HG03103 (cell line): ENCODE measurements at regions not wholly inside any gene's neighbourhood (a gene's known extent, or its start where the extent isn't known, plus 50 kb on each side); places are given as distances from the start of the nearest gene placed in this dataset.

ENCODE experiments used
- ATAC-seq: cut with Tn5 transposase; IDR thresholded peaks from one replicate; pipeline ENCODE4 v1.9.1; 2021; ENCODE audit warnings: low read depth; ENCODE audit not compliant: unreplicated experiment

- no peak for ATAC-seq
These were observed 790.4 kb downstream of the PLA2G4A start for GRCh38 chr1:187619175-187619574.

DNA sequence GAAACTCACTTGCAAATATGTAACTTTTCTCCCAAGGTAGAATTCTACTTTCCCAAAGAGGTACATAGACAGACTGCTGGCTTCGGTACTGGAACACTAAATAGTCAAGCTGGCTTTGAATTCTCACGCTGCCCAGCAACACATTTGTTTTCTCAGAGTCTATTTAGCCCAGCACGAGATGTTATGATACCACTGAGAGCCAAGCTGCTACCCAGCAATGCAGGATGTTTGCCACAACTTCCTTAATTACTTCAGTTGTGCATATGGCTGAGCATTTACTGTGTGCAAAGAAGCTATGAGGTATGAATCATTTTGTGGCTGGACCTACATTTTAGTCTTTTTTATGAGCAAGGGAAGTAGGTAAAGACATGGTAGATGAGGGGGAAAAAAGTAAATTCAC is 793.2 kb downstream of the PLA2G4A start:
- no peak for ATAC-seq

- ATAC-seq: no peak
These were observed 793.8 kb downstream of the PLA2G4A start for GRCh38 chr1:187622545-187622944.

DNA sequence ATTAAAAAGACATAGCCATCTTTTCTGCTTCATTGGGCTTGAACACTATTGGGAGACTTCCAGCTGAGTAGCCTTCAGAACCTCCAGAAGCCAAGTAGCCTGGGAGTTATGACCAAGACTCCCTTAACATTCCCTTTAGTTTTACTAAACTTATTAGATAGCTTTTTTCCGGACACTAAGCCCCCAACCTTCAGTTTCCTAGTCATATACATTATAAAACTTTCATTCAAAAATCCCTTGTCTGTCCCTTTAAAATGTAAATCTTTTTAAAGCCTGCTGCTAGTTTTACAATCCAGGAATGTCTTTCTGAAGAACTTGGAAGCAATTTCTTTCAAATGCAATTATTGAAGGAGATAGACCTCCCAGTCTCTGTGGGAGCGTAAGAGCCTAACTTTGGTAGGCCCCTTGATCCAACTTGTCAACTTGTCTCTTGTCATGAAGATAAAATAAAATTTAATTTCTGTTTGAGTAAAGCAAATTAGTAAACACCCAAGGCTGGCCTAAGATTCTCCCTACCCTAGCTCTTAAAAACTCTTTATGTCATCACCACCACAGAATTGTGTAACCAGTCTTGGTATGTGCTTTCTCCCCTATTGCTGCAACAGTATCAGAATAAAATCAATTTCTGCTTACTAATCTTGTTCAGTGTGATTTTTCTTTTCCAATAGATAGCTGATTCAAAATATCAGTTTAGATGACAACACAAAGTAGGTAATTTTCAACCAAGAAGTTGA is 796.2 kb downstream of the PLA2G4A start:
- ATAC-seq: no peak

DNA sequence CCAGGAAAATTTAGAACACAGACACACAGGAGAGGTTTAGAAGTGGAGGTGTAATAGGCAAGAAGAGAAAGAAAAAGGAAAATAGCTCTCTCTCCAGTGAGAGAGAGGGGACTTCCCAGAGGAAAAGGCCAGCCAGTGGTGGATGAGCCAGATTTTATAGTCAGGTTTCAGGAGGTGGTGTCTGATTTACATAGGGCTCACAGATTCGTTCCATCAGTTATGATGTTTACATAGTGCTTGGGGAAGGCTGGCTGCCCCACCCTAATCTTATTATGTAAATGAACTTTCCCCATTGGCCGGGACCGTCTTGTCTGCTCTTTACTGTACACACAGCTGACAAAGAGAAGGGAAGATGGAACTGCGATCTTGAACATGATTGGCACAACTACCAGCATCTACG is 797.3 kb downstream of the PLA2G4A start:
- ATAC-seq: no peak

DNA sequence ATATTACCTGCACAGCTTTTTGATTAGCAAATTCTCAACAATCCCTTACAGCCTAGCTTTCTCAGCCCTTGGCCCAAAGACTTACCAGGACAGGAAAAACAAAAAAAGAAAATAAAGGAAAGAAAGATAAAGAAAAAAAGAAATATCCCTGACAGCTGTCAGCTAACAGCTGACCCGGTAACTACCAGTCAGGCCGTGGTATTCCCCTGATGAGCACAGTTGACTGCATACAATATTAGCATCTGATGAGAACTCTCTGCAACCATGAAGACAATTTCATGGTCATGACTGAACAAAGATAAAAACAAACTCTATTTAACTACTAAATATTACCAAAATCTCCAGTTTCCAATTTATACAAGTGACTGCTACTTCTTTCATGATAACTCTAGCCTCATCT is 798.8 kb downstream of the PLA2G4A start:
- ATAC-seq: no peak

DNA sequence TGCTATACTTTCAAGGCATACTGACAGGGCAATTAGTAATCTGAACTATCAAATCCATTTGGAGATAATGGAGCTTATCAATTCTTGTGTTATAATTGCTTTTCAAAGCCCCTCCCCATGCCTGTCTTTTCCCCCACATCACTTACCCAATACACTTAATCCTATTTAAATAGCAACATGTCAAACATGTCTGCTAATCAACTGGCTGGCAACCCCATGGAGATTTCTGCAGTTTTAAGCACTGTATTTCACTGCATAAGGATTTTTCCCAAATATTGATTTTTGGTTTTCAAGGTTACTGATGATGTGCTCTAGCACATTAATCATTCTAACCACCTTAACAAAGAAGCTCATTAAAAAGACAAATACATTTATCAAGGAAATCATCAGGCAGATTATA is 800.3 kb downstream of the PLA2G4A start:
- no peak for ATAC-seq

- no peak for ATAC-seq
These were observed 802.1 kb downstream of the PLA2G4A start for GRCh38 chr1:187630653-187631380.

DNA sequence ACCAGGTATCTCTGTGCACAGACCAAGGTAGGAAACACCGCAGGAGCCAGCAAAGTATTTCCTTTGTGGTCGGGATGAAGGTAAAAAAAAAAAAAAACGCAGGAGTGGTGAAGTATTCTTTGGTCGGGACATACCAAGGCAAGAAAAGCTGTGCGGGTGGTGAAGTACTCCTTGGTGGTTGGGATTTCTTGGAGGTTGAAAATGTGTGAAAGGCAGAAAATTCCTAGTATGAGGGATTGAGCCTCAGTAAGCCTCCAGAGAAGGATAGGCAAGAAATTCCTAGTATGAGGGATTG is 802.6 kb downstream of the PLA2G4A start:
- ATAC-seq: no peak

DNA sequence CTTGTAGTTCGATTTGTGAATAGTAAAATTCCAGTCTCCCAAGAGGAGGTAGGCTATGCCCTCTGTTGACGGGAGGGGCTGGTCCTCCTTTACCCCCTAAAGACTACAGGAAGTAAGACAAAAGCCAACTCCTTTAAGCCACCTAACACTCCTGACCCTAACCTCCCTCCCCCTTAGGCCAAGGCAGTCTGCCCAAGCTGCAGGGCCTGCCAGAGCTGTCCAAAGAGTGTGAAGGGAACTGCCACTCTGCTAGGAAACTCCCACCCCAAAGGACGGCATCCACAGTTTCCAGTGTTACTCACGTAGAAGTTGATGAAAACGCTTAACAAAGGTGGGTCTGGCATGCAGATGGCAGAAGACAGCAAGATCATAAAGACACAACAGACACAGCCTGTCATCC is 803.2 kb downstream of the PLA2G4A start:
- ATAC-seq: no peak

GRCh38 chr1:187634940-187635339 is 806.2 kb downstream of the PLA2G4A start:
- no peak for ATAC-seq

DNA sequence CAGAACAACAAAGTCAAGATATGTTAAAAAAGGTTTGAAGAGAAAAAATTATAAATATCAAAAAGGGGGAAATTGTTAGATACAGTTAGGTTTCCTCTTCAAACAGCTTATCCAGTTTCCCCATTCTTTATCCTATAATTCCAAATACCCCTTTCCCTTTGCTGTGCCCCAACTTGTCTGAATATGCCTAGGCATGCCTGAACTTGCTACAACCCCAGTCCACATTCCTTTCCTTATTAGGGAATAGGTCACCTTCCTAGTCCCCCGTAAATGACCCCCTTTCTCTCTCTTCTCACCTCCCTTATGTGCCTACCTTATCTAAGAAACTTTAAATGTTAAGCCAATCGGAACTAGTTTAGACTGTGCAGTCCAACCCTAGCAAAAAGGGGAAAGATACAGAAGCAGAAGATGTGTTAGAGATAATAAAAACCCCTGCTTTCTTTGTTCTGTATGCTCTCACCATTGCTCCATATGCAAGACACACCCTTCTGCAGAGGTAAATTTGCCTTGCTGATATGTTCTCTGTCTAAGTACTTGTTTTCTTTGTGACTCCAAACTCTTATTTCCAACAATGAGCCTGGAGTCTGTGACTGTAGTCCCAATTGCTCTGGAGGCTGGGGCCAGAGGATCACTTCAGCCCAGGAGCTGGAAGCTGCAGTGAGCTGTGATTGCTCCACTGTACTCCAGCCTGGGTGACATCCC is 810.1 kb downstream of the PLA2G4A start:
- ATAC-seq: no peak

- no peak for ATAC-seq
These were observed 812.3 kb downstream of the PLA2G4A start for GRCh38 chr1:187641015-187641414.

GRCh38 chr1:187641463-187641862 is 812.7 kb downstream of the PLA2G4A start:
- no peak for ATAC-seq

GRCh38 chr1:187641907-187642306 is 813.2 kb downstream of the PLA2G4A start:
- ATAC-seq: no peak

DNA sequence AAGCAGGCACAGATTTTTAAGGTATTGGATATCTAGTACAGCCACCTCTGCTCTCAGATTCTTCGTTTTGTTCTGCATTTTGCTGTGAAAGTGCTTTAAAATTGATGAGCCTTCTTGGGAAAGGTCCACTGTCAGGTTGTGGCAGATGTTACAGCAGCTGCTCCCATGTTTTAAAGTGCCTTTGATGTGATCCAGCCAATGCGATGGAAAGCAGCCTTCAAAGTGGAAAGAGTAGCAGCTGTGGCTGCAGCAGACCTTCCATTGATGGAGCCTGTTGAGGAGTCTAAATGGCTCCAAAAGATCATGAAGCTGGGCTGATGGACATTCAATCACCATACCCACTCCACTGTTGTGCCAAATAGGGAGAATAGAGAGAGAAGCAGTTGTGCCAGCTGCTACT is 816.9 kb downstream of the PLA2G4A start:
- no peak for ATAC-seq

DNA sequence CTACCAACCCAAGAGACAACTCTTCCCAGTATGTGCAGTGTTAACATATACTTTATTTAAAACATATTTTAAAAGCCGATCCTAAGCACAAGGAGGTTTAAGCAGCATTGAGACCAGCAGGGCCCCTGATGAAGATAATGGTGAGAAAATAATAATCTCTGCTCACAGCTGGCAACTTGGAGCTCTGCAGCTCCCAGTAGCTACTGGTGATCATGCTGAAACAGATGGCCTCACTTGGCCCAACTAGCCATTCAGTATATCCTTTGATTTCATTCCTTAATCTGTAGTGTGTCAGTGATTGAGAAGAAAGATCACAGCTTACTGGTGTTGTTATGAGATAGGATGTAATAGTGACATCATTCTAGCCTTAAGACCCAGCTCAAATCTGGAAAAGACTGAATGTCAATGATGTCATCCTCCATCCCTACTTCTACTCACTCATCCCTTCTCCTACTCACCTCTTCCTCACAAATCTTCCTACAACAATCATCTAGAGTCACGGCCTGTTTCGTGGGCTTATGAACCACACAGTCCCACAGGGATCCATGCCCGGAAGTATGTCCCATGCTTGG is 817.9 kb downstream of the PLA2G4A start:
- ATAC-seq: no peak

- ATAC-seq: no peak
These were observed 819.3 kb downstream of the PLA2G4A start for GRCh38 chr1:187648091-187648490.

GRCh38 chr1:187654635-187655034 is 825.9 kb downstream of the PLA2G4A start:
- ATAC-seq: no peak

DNA sequence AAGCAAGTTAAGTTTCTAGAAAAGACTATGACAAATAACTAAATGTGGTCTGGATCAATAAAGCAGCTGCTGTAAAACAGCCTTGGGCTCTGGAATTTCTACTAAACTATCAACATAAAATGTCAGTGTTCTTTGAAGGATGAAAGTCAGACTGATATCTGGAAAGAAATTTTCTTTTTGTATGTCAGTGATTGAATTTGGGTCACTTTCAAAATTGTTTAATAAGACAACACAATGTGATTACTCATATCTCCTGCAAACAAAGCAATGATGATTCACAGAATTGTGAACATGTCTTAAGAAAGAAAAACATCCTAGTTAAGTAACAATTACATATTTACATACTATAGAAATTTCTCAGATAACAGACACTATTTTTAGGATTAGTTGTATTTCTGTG is 826.4 kb downstream of the PLA2G4A start:
- no peak for ATAC-seq

- no peak for ATAC-seq
These were observed 836.7 kb downstream of the PLA2G4A start for GRCh38 chr1:187665483-187665882.
